H4 (cell line): ENCODE measurements at regions not wholly inside any gene's neighbourhood (a gene's known extent, or its start where the extent isn't known, plus 50 kb on each side); places are given as distances from the start of the nearest gene placed in this dataset.
A peak's percentile ranks its signal among the peaks of the same experiment; 100 is the strongest.
"Not testable (repeated sequence)": the region's sequence is repeated elsewhere in the genome, so short reads cannot be mapped to it uniquely, and the experiment has no call there.

Experiments used
- DNase-seq: peaks from one replicate; pipeline ENCODE4 v3.0.0-alpha.2; 2015; ENCODE audit warnings: low spot score

DNA sequence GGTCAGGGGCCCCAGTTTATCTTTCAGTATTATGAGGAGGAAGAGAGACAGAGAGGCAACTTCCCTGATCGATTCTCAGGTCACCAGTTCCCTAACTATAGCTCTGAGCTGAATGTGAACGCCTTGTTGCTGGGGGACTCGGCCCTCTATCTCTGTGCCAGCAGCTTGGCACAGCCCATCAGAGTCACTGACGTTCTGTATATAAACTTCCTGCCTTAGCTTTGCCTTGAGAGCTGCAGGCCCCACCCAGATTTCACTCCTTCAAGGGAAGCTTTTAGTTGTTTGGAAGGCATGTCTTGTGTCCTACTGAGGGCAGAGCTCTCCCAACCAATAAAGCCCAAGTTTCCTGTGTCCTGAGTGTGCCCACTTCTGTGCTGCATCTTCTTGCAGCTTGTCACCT, 242.5 kb upstream of the PRSS58 start:
- DNase-seq: no peak

DNA sequence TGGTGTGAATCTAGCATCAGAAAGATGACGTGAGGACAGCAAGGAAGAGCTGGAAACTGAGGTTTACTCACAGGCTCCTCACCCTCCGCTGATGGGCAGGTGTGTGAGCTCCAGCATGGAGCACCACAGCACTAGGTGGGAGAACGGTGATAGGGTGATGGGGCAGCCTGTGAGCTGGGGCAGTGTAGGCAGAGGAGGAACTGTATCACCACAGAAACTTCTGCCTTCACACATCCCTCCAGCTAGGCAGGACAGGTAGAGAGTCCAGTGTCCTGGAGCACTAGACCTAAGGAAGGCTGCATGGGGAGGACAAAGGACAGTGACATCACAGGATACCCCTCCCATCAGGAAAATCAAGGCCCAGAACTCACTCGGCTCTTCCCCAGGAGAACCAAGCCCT, 241.8 kb upstream of the PRSS58 start:
- DNase-seq: no peak

DNA sequence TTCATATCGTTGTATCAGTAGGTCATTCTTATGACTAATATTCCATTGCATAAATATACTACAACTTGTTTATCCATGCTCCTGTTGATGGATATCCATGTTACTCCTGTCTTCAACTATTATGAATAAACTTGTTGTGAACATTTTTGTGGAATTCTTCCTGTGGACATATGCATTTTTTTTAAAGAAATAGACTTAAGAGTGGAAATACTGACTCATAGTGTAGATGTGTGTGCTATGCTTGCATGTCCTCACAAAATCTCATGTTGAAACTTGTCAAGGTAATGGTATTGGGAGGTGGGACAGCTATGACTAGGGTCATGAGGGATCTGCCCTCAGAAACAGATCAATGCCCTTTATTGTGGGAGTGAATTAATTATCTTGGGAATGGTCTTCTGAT, 240.5 kb upstream of the PRSS58 start:
- no peak for DNase-seq

DNA sequence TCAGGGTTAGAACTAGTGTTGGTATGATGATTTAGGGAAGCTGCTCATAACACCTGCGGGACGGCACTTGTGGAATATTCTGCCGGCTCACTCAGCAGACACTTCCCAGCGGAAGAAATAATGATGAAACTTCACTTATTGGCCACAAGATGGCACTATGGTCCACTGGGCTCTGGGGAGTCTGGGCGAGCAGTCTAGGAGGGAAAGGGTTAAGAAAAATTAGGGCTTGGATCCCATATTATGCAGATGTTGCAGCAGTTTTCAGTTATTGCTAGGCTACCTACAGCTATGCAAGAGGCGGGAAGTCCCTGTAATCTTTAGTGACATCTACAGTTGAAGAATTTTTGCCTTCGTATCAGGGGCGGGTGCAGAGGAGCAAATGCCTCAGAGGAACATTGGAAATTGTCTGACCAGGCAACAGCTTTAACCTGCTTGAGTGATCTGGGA, 238.7 kb upstream of the PRSS58 start:
- DNase-seq: peak; percentile 57

- not testable (repeated sequence) for DNase-seq
These were observed 238.0 kb upstream of the PRSS58 start for GRCh38 chr7:142495879-142496278.

- DNase-seq: not testable (repeated sequence)
These were observed 237.4 kb upstream of the PRSS58 start for GRCh38 chr7:142495301-142495700.

- no peak for DNase-seq
These were observed 236.2 kb upstream of the PRSS58 start for GRCh38 chr7:142494021-142494420.

DNA sequence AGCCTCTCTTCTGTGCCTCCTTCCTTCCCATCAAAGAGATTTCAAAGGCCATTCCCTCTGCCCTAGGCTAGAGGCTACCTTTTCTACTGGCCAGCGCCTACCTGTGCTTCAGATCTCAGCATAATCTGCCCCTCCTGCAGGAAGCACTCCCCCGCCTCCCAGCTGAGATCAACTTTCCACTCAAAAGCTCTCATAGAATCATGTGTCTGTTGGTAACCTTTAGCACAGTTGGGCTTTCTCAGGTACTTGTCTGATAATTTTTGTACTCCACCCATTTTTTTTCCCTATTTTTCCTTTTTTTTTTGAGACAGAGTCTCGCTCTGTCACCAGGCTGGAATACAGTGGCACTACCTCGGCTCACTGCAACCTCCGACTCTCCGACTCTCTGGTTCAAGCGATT, 231.0 kb upstream of the PRSS58 start:
- DNase-seq: no peak

DNA sequence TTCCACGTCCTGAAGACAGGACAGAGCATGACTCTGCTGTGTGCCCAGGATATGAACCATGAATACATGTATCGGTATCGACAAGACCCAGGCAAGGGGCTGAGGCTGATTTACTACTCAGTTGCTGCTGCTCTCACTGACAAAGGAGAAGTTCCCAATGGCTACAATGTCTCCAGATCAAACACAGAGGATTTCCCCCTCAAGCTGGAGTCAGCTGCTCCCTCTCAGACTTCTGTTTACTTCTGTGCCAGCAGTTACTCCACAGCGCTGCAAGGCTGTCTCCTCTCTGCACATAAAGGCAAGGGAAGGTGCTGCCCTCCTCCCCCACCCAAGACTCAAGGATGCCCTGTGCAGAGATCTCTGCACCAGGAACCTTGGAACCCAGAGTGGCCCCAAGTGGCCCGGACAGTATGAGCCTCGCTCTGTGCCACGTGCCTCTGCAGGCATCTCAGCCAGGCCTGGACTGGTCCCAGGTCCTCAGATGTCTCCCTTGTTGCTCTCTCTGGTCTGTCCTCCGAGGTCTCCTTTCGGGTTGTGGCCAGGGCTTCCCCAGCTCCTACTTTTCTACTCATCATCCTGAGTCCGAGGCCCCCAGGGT, 230.3 kb upstream of the PRSS58 start:
- no peak for DNase-seq

DNA sequence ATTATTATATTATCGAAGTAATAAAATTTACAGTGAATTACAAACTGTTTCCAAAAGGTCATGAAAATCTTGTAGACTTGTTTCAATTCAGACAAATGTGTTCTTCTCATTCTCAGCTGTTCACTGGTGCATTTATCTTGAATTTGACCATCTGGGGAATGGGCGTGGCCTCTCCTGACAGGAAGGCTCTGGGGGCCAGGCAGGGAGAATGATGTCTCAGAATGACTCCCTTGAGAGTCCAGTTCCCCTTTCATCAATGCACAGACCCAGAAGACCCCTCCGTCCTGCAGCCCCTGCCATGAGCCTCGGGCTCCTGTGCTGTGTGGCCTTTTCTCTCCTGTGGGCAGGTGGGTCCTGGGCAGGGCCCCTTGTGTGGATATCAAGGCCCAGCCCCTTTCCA, 229.7 kb upstream of the PRSS58 start:
- DNase-seq: not testable (repeated sequence)

GRCh38 chr7:142487124-142487523, 229.3 kb upstream of the PRSS58 start:
- DNase-seq: no peak

DNA sequence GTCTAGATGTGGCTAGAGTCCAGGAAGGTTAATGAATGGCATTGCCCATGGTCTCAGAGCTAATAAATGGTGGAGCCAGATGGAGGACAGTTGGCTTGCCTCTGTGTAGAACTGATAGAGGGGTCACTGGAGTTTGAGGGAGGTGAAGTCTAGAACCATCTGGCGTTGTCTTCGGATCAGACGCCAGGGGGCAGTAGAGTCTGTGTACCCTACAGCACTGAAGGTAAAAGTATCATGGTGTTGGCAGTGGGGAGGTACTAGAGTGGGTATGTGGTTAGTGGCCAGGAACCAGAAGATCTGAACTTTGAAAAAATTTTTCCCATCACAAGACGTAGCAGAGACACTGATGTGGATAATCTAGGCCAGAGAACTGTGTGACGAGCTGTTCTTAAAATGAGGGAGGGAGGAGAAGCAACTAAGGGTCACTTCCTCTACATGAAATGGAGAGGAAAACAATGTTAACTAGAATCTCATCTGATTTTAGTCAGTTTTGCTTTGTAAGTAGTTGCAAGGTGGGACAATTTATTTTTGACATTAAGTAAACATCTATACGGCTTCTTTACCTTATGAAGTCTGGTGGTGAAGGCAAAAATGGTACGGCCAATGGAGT, 227.9 kb upstream of the PRSS58 start:
- DNase-seq: no peak

DNA sequence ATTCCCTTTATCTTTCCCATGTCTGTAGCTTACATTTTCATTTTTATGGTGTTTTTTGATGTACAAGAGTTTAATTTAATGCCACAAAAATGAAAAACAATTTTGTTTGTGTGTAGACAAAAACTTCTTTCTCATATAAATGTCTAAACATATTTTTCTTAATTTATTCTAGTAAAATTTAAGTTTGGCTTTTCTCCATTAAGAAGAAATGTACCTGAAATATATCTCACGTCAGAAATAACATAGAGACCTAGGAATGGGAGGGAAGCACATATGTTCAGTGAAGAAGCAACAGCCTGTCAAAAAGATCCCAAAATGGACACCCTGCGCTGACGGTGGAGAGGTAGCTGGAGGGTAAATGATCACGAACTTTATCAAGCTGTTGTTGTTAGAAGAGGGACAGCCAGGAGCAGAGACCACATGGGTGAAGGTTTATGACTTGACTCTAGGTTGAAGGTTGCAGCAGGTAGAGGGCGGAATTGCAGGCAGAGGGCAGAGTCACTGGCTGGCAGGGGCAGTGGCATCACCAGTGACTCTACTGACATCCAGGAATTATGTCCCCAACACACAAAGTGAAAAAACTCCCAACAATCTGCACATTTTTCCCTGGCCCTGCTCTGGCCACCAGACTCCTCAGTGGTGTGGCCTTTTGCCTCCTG, 225.9 kb upstream of the PRSS58 start:
- DNase-seq: no peak

DNA sequence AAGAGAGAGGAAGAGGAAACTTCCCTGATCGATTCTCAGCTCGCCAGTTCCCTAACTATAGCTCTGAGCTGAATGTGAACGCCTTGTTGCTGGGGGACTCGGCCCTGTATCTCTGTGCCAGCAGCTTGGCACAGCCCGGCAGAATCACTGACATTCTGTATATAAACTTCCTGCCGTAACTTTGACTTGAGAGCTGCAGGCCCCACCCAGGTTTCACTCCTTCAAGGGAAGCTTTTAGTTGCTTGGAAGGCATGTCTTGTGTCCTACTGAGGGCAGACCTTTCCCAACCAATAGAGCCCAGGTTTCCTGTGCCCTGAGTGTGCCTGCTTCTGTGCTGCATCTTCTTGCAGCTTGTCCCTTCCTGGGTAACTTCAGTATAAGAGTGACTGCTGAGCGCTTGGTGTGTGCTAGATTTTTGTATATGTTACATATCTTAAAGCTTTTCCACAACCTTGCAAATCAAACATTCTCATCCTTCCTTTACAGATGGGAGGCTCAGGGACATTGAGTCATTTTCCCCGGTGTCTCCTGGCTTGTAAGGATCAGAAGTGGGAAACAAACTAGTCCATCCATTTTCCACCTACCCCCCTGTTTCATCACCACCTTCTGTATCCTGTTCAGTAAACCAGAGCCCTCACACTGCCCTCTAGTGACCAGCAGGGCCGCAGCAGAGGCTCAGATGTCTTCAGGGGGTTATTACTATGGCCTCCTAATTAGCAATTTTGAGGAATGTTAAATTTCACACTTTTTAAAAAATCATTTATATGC, 225.2 kb upstream of the PRSS58 start:
- DNase-seq: peak; percentile 60

DNA sequence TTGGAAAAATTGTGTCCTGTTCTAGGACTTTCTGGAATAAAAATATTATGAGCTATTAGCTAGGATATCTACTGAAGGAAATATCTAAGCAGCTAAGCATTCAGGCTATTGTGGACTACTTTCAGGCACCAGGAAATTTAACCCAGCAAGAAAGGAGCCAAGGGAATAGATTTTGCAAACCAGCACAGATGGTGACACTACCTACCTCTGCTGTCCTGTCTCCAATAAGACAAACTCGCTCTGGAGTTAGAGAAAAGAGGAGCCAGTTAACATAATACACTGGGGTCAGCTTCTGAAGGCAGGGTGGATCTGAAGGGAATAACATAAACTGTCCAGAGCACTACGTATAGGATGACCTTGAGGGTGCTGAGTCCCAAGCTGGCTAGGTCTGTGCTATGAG, 223.7 kb upstream of the PRSS58 start:
- no peak for DNase-seq

DNA sequence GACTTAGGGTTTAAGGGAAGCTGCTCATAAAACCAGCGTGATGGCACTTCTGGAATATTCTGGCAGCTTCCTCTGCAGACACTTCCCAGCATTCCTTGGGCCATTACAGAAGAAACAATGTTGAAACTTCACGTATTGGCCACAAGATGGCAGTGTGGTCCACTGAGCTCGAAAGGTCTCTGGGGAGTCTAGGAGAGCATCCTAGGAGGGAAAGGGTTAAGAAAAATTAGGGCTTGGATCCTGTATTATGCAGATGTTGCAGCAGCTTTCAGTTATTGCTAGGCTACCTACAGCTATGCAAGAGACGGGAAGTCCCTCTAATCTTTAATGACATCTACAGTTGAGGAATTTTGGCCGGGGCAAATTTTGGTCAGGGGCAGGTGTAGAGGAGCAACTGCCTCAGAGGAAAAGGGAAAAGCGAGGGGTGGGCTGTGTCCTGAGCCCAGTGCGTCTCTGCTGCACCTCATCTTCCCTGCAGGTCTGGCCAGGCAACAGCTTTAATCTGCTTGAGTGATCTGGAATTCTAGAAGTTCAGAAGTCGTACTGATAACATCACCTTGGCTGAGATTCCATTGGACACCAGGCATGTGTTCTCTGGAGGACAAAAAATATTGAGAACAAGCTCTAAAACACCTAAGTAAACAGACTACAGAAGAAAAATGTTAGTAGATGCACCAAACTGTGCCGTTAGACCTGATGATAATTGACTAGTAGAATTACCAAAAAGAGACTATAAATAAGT, 220.8 kb upstream of the PRSS58 start:
- DNase-seq: peak; percentile 74

DNA sequence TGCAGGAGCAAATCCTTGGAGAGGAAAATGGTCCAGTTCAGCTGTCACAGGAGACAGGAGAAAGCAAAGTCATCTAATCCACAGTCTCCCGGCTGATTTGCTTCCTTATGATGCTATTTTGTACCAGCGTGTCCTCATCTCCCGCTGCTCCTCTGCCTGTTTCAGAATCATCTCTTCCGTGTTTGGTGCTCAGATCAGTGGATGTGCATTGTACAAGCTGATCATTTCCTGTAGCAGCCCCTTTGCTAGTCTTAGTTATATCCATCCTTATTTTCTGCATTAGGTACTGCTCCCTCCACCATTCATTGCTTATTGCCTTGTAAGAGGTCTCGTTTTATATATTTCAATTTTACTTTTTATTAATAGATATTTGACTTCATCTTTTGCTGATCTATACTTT, 219.9 kb upstream of the PRSS58 start:
- not testable (repeated sequence) for DNase-seq

- peak; percentile 50 for DNase-seq
These were observed 219.3 kb upstream of the PRSS58 start for GRCh38 chr7:142477079-142477651.

DNA sequence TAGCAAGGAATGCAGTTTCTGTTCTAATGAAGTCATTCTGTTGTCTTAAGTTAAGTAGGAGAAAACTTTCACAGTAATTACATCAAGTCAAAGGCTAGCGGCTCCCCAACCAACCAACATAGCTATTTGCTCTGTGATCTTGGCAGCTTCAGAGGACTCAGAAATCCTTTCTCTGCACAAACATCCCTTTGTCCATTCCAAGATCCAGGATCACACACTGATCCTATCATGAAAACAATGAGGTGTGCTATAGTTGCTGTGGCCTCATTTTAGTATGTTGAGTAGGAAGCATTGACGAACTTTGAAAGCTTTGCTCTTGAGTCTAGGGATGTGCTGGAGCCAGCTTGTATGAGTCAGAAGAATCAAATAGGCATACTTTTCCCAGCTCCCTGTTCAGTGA, 218.2 kb upstream of the PRSS58 start:
- no peak for DNase-seq

- no peak for DNase-seq
These were observed 214.0 kb upstream of the PRSS58 start for GRCh38 chr7:142471820-142472219.

DNA sequence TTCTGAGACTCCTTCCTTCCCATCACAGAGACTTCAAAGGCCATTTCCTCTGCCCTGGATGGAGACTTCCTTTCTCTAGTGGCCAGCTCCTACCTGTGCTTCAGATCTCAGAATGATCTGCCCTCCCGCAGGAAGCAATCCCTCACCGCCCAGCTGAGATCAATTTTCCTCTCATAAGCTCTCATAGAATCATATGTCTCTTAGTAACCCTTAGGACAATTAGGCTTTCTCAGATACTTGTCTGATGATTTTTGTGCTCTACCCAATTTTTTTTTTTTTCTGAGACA, 212.6 kb upstream of the PRSS58 start:
- DNase-seq: no peak
